A673 (cell line): ENCODE measurements at regions not wholly inside any gene's neighbourhood (a gene's known extent, or its start where the extent isn't known, plus 50 kb on each side); places are given as distances from the start of the nearest gene placed in this dataset.

Experiments used
- BruUV-seq: library from RNA; stranded (reverse); fragments of 400-500 nt; replicated peaks from 2 replicates; lab custom pipeline; 2021; lab: Mats Ljungman, UMichigan
- CTCF ChIA-PET: fragments of 300-600 bp; sonication (Branson Sonifier 250); formaldehyde crosslinking; loops from one replicate; lab custom pipeline; 2022; ENCODE audit warnings: antibody characterized with exemption; lab: Charles Lee
- POLR2A ChIA-PET: fragments of 300-600 bp; sonication (Branson Sonifier 250); formaldehyde crosslinking; loops from one replicate; lab custom pipeline; 2022; ENCODE audit warnings: antibody characterized with exemption; ENCODE audit not compliant: low non-redundant PET; lab: Charles Lee
- DNase-seq: peaks from one replicate; pipeline ENCODE4 v3.0.0-alpha.2; 2015; ENCODE audit warnings: low spot score
- H3K27ac ChIP-seq: fragments of 200-600 bp; sonication (generic); 2 replicates; pipeline ENCODE4 v1.5.1; 2016; ENCODE audit warnings: mixed run types, low read depth, mild to moderate bottlenecking, mixed read lengths, antibody characterized with exemption, low read length; ENCODE audit not compliant: poor library complexity, severe bottlenecking
- H3K27me3 ChIP-seq: fragments of 200-600 bp; sonication (generic); replicated peaks from 2 replicates; pipeline ENCODE4 v1.6.1; 2017; ENCODE audit warnings: mixed run types, low read depth, mild to moderate bottlenecking, mixed read lengths, antibody characterized with exemption, low read length; ENCODE audit not compliant: insufficient read depth, poor library complexity
- H3K36me3 ChIP-seq: fragments of 200-600 bp; sonication (generic); 2 replicates; pipeline ENCODE4 v1.6.1; 2016; ENCODE audit warnings: mixed run types, mild to moderate bottlenecking, mixed read lengths, antibody characterized with exemption, low read length; ENCODE audit not compliant: insufficient read depth, poor library complexity, severe bottlenecking
- H3K4me1 ChIP-seq: fragments of 200-600 bp; sonication (generic); 2 replicates; pipeline ENCODE4 v1.6.1; 2017; ENCODE audit warnings: mixed run types, mild to moderate bottlenecking, mixed read lengths, antibody characterized with exemption, low read length; ENCODE audit not compliant: insufficient read depth, poor library complexity, severe bottlenecking
- H3K4me3 ChIP-seq: fragments of 200-600 bp; sonication (generic); 2 replicates; pipeline ENCODE4 v1.5.1; 2016; ENCODE audit warnings: low read depth, mixed run types, mild to moderate bottlenecking, mixed read lengths, low read length; ENCODE audit not compliant: poor library complexity, severe bottlenecking
- H3K9me3 ChIP-seq: fragments of 200-600 bp; sonication (generic); 2 replicates; pipeline ENCODE4 v1.6.1; 2016; ENCODE audit warnings: mixed run types, low read depth, mild to moderate bottlenecking, mixed read lengths, antibody characterized with exemption, low read length; ENCODE audit not compliant: poor library complexity, severe bottlenecking
- EZH2 ChIP-seq: fragments of 200-600 bp; sonication (generic); IDR thresholded peaks from 2 replicates; pipeline ENCODE4 v1.6.1; 2017; ENCODE audit warnings: borderline replicate concordance, low read depth, mild to moderate bottlenecking, mixed read lengths, antibody characterized with exemption, low read length; ENCODE audit not compliant: poor library complexity, severe bottlenecking
- intact Hi-C: fragments of 100-400 bp; cut with micrococcal nuclease; formaldehyde crosslinking; loops from one replicate; pipeline ENCODE4 v1.10.0; 2022; ENCODE audit not compliant: unreplicated experiment
- TF ChIP-seq, protein P1 (sequence below): fragments of 300-800, 200-600 bp; sonication (generic); conservative IDR thresholded peaks from 2 replicates; pipeline ENCODE4 v1.5.1; 2017; ENCODE audit warnings: low read depth, mild to moderate bottlenecking, antibody characterized with exemption, low read length, moderate library complexity, mixed read lengths

DNA sequence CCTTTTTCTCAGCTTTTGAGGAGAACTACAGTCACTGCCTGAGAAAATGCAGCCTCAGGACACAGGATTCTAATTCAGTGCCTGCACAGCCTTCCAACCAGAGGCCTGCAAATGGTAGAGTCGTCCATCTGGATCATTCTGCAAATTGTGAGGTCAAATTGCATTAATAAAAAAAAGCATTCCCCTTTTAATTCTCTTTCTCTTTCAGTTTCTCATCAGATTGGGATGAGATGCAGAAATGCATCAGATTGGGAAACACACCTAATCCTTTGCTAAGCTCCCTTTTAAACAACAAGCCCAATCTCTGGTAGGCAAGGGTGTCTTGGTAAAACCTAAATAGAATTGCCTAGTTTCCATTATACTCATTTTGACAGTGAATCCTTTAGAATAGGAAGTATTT, 838.8 kb downstream of the MAFB start:
- H3K27ac ChIP-seq = no peak overlapping the region
- POLR2A ChIA-PET = no interaction called here
- no peaks in the 10 kb centered on the region for H3K9me3 ChIP-seq
- no peaks in the 10 kb centered on the region for H3K36me3 ChIP-seq
- DNase-seq = peak; percentile 8
- CTCF ChIA-PET = no interaction called here
- intact Hi-C loops = no loop called here
- no peak for TF ChIP-seq EZH2
- TF ChIP-seq, protein P1, sequence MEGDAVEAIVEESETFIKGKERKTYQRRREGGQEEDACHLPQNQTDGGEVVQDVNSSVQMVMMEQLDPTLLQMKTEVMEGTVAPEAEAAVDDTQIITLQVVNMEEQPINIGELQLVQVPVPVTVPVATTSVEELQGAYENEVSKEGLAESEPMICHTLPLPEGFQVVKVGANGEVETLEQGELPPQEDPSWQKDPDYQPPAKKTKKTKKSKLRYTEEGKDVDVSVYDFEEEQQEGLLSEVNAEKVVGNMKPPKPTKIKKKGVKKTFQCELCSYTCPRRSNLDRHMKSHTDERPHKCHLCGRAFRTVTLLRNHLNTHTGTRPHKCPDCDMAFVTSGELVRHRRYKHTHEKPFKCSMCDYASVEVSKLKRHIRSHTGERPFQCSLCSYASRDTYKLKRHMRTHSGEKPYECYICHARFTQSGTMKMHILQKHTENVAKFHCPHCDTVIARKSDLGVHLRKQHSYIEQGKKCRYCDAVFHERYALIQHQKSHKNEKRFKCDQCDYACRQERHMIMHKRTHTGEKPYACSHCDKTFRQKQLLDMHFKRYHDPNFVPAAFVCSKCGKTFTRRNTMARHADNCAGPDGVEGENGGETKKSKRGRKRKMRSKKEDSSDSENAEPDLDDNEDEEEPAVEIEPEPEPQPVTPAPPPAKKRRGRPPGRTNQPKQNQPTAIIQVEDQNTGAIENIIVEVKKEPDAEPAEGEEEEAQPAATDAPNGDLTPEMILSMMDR = no peak
- H3K27me3 ChIP-seq = no peaks in the 10 kb centered on the region
- no TSS peak for BruUV-seq
- H3K4me1 ChIP-seq = peaks cover 19% of the 10 kb centered on the region
- H3K4me3 ChIP-seq = no peak overlapping the region

DNA sequence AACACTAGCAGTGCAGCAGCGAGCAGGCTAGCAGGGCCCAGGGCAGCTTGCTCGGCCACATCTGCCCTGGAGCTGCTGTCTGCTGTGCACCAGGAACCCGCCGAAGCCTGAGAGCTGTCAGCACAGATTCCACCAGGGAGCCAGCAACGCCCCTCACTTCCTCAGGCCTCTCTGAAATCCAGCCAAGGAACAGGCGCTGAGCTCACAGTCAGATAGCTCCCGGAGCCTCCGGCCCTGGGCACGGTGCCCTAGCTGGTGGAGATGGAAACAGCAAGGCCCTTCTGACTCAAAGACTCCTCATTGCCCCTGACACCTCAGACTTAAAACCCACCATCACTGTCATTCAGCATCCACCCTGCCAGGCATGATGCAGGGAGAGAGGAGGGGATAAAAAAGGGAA, 839.4 kb downstream of the MAFB start:
- CTCF ChIA-PET = no interaction called here
- POLR2A ChIA-PET = no interaction called here

DNA sequence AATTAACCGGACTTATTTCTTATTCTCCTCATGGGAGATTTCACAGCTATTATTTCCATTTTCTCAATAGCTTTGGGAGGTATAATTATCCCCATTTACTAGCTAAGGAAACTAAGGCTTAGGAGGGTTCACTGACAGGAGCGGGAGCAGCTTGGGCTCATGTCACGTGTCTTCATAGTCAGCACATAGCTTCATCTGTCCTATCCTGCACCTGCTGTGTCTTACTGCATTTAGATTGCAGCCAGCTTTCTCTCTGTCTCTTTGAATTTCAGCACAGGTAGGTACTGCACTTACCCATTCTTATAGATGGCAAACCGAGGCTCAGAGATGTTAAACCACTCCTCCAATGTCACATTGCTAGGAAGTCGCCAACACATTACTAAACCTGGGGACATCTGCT, 839.9 kb downstream of the MAFB start:
- no peak overlapping the region for H3K4me3 ChIP-seq
- peaks cover 19% of the 10 kb centered on the region for H3K4me1 ChIP-seq
- H3K27me3 ChIP-seq = no peaks in the 10 kb centered on the region
- TF ChIP-seq, protein P1 = no peak
- TF ChIP-seq EZH2 = no peak
- ChIA-PET POLR2A (interaction anchor here (0.6 kb wide), 1 partner anchor 121 kb away, joined by 3 read pairs; no protein-coding TSS in a partner anchor), CTCF (no interaction called here)
- intact Hi-C loops = no loop called here
- DNase-seq = no peak
- H3K9me3 ChIP-seq = no peaks in the 10 kb centered on the region
- no peaks in the 10 kb centered on the region for H3K36me3 ChIP-seq
- no peak overlapping the region for H3K27ac ChIP-seq
- BruUV-seq = no TSS peak

More for the DNA sequence above, 839.4 kb downstream of the MAFB start:
- H3K27ac ChIP-seq = no peak overlapping the region
- no peaks in the 10 kb centered on the region for H3K9me3 ChIP-seq
- BruUV-seq = no TSS peak
- TF ChIP-seq, protein P1 = no peak
- no peak for TF ChIP-seq EZH2
- intact Hi-C loops = no loop called here
- no peak overlapping the region for H3K4me3 ChIP-seq
- H3K27me3 ChIP-seq = no peaks in the 10 kb centered on the region
- no peaks in the 10 kb centered on the region for H3K36me3 ChIP-seq
- peaks cover 19% of the 10 kb centered on the region for H3K4me1 ChIP-seq
- peak; percentile 89 for DNase-seq
